ENCODE measurements at regions not wholly inside any gene's neighbourhood (a gene's known extent, or its start where the extent isn't known, plus 50 kb on each side); places are given as distances from the start of the nearest gene placed in this dataset.

GRCh38 chr9:31637861-31638260 is 746.6 kb upstream of the ACO1 start:
- H4K20me1 ChIP-seq (ENCODE audit: insufficient read depth, low read length), result no peaks in the 10 kb centered on the region
- FAIRE-seq, result no peak
- ChIA-PET CTCF (ENCODE audit: low intra/inter-chr PET ratio, low total read pairs) (no interaction called here), POLR2A (no interaction called here)
- no peak for ATAC-seq
- H3K4me3 ChIP-seq (replicated peaks in 1 of 3; ENCODE audit: insufficient read depth in 1 of 3, low read depth in 2 of 3, low read length in 3 of 3), result no peak overlapping the region
- no peak overlapping the region for H3K4me2 ChIP-seq (ENCODE audit: low read depth, low read length)
- intact Hi-C loops (cut with micrococcal nuclease; ENCODE audit: unreplicated experiment), result no loop called here
- no peaks in the 10 kb centered on the region for H3K27me3 ChIP-seq (ENCODE audit: control insufficient read depth in 1 of 2, insufficient read depth in 2 of 2, low read length in 2 of 2)
- no peak for DNase-seq (ENCODE audit: low spot score)
- no peak overlapping the region for H3K9ac ChIP-seq (ENCODE audit: insufficient read depth, low read depth, low read length)
- no peak overlapping the region for H3K27ac ChIP-seq (ENCODE audit: extremely low read length, insufficient read depth, low read length)
- H3K9me3 ChIP-seq (ENCODE audit: low read length), result no peaks in the 10 kb centered on the region
- no peak overlapping the region for H2AFZ ChIP-seq (ENCODE audit: low read length)
- BruUV-seq (replicated peaks), result no TSS peak
- H3K36me3 ChIP-seq (replicated peaks in 1 of 2; ENCODE audit: control insufficient read depth in 1 of 2, insufficient read depth in 2 of 2, low read length in 2 of 2), result no peaks in the 10 kb centered on the region
- H3K79me2 ChIP-seq (ENCODE audit: insufficient read depth, low read length), result no peaks in the 10 kb centered on the region
- H3K4me1 ChIP-seq (ENCODE audit: insufficient read depth, low read length), result no peaks in the 10 kb centered on the region
- in situ Hi-C loops (cut with HindIII; ENCODE audit: extremely low pct_ligation_motif_present, low pct_unique_long_range_greater_than_20kb), result loop anchor here (10.0 kb wide), 1 partner anchor 47 kb away; no protein-coding TSS in a partner anchor
- no peak for TF ChIP-seq ARID3A (IDR thresholded peaks at IDR 0.05; ENCODE audit: low read depth, low read length)
- TF ChIP-seq, protein P1, sequence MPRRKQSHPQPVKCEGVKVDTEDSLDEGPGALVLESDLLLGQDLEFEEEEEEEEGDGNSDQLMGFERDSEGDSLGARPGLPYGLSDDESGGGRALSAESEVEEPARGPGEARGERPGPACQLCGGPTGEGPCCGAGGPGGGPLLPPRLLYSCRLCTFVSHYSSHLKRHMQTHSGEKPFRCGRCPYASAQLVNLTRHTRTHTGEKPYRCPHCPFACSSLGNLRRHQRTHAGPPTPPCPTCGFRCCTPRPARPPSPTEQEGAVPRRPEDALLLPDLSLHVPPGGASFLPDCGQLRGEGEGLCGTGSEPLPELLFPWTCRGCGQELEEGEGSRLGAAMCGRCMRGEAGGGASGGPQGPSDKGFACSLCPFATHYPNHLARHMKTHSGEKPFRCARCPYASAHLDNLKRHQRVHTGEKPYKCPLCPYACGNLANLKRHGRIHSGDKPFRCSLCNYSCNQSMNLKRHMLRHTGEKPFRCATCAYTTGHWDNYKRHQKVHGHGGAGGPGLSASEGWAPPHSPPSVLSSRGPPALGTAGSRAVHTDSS (CRISPR knock-in tag; conservative IDR thresholded peaks at IDR 0.05), result no peak
- no peak for TF ChIP-seq ZKSCAN5 (CRISPR knock-in tag; IDR thresholded peaks at IDR 0.05)
- TF ChIP-seq, protein P2, sequence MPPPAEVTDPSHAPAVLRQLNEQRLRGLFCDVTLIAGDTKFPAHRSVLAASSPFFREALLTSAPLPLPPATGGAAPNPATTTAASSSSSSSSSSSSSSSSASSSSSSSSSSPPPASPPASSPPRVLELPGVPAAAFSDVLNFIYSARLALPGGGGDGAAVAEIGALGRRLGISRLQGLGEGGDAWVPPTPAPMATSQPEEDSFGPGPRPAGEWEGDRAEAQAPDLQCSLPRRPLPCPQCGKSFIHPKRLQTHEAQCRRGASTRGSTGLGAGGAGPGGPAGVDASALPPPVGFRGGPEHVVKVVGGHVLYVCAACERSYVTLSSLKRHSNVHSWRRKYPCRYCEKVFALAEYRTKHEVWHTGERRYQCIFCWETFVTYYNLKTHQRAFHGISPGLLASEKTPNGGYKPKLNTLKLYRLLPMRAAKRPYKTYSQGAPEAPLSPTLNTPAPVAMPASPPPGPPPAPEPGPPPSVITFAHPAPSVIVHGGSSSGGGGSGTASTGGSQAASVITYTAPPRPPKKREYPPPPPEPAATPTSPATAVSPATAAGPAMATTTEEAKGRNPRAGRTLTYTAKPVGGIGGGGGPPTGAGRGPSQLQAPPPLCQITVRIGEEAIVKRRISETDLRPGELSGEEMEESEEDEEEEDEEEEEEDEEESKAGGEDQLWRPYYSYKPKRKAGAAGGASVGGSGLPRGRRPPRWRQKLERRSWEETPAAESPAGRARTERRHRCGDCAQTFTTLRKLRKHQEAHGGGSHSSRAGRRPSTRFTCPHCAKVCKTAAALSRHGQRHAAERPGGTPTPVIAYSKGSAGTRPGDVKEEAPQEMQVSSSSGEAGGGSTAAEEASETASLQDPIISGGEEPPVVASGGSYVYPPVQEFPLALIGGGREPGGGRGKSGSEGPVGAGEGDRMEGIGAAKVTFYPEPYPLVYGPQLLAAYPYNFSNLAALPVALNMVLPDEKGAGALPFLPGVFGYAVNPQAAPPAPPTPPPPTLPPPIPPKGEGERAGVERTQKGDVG (CRISPR knock-in tag; IDR thresholded peaks at IDR 0.05; ENCODE audit: borderline replicate concordance), result no peak
- TF ChIP-seq ZBTB34 (CRISPR knock-in tag; IDR thresholded peaks at IDR 0.05), result no peak
- TF ChIP-seq, protein P3, sequence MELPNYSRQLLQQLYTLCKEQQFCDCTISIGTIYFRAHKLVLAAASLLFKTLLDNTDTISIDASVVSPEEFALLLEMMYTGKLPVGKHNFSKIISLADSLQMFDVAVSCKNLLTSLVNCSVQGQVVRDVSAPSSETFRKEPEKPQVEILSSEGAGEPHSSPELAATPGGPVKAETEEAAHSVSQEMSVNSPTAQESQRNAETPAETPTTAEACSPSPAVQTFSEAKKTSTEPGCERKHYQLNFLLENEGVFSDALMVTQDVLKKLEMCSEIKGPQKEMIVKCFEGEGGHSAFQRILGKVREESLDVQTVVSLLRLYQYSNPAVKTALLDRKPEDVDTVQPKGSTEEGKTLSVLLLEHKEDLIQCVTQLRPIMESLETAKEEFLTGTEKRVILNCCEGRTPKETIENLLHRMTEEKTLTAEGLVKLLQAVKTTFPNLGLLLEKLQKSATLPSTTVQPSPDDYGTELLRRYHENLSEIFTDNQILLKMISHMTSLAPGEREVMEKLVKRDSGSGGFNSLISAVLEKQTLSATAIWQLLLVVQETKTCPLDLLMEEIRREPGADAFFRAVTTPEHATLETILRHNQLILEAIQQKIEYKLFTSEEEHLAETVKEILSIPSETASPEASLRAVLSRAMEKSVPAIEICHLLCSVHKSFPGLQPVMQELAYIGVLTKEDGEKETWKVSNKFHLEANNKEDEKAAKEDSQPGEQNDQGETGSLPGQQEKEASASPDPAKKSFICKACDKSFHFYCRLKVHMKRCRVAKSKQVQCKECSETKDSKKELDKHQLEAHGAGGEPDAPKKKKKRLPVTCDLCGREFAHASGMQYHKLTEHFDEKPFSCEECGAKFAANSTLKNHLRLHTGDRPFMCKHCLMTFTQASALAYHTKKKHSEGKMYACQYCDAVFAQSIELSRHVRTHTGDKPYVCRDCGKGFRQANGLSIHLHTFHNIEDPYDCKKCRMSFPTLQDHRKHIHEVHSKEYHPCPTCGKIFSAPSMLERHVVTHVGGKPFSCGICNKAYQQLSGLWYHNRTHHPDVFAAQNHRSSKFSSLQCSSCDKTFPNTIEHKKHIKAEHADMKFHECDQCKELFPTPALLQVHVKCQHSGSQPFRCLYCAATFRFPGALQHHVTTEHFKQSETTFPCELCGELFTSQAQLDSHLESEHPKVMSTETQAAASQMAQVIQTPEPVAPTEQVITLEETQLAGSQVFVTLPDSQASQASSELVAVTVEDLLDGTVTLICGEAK (IDR thresholded peaks at IDR 0.05), result no peak
- TF ChIP-seq, protein P3 (CRISPR knock-in tag; IDR thresholded peaks at IDR 0.05), result no peak
- TF ChIP-seq SIX4 (CRISPR knock-in tag; IDR thresholded peaks at IDR 0.05), result no peak
